ENCODE measurements at regions not wholly inside any gene's neighbourhood (a gene's known extent, or its start where the extent isn't known, plus 50 kb on each side); places are given as distances from the start of the nearest gene placed in this dataset.
"Not testable (repeated sequence)": the region's sequence is repeated elsewhere in the genome, so short reads cannot be mapped to it uniquely, and the experiment has no call there.

GRCh38 chr4:137812258-137812657 lies 280.0 kb upstream of the PCDH18 start:
- no peak for TF ChIP-seq ZFX (IDR thresholded peaks at IDR 0.05)
- TF ChIP-seq CTCF (conservative IDR thresholded peaks at IDR 0.05) = no peak
- no peak overlapping the region for H3K27ac ChIP-seq

GRCh38 chr4:137806420-137806819 lies 274.1 kb upstream of the PCDH18 start:
- no peak for TF ChIP-seq ZFX (IDR thresholded peaks at IDR 0.05)
- no peak for TF ChIP-seq CTCF (conservative IDR thresholded peaks at IDR 0.05)
- no peak overlapping the region for H3K27ac ChIP-seq

GRCh38 chr4:137804906-137805495 lies 272.7 kb upstream of the PCDH18 start:
- no peak overlapping the region for H3K27ac ChIP-seq
- no peak for TF ChIP-seq CTCF (conservative IDR thresholded peaks at IDR 0.05)
- no peak for TF ChIP-seq ZFX (IDR thresholded peaks at IDR 0.05)

GRCh38 chr4:137800861-137801260 lies 268.6 kb upstream of the PCDH18 start:
- TF ChIP-seq CTCF (conservative IDR thresholded peaks at IDR 0.05) (no peak), ZFX (IDR thresholded peaks at IDR 0.05) (no peak)
- no peak overlapping the region for H3K27ac ChIP-seq

GRCh38 chr4:137794764-137795254 lies 262.5 kb upstream of the PCDH18 start:
- TF ChIP-seq CTCF (conservative IDR thresholded peaks at IDR 0.05) (no peak), ZFX (IDR thresholded peaks at IDR 0.05) (no peak)
- no peak overlapping the region for H3K27ac ChIP-seq

GRCh38 chr4:137789263-137789662 lies 257.0 kb upstream of the PCDH18 start:
- H3K27ac ChIP-seq = not testable (repeated sequence)

- H3K27ac ChIP-seq = not testable (repeated sequence)
Observed at GRCh38 chr4:137783923-137784322, 251.6 kb upstream of the PCDH18 start.

- no peak overlapping the region for H3K27ac ChIP-seq
- TF ChIP-seq CTCF (conservative IDR thresholded peaks at IDR 0.05) (no peak), ZFX (IDR thresholded peaks at IDR 0.05) (no peak)
Observed at GRCh38 chr4:137775701-137776100, 243.4 kb upstream of the PCDH18 start.
